HG02678 (cell line): ENCODE measurements at regions not wholly inside any gene's neighbourhood (a gene's known extent, or its start where the extent isn't known, plus 50 kb on each side); places are given as distances from the start of the nearest gene placed in this dataset.

Experiments used
- ATAC-seq: cut with Tn5 transposase; IDR thresholded peaks from one replicate; pipeline ENCODE4 v1.9.1; 2021; ENCODE audit warnings: mild to moderate bottlenecking, moderate library complexity; ENCODE audit not compliant: unreplicated experiment

DNA sequence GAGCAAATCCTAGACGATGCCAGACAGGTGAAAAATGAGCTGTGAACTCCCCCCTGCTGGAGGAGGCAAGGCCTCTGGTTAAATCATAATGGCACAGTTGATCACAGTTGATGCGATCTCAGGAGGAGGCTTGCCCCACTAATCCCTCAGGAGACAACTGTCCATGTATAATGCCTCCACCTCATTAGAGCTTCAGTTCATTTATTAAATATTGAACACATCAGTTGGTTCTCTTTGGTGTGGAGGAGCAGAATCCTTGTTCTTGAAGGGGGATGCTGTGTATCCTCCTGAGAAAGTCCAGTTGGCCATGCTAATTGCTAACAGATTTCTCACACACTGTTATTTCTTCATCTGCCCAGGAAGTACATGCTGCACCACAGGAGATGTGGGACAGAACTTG is 290.5 kb downstream of the IGSF11 start:
- no peak for ATAC-seq

- no peak for ATAC-seq
Measured at GRCh38 chr3:118754406-118755252, 280.0 kb downstream of the IGSF11 start.

GRCh38 chr3:118755253-118755801 is 279.3 kb downstream of the IGSF11 start:
- no peak for ATAC-seq

DNA sequence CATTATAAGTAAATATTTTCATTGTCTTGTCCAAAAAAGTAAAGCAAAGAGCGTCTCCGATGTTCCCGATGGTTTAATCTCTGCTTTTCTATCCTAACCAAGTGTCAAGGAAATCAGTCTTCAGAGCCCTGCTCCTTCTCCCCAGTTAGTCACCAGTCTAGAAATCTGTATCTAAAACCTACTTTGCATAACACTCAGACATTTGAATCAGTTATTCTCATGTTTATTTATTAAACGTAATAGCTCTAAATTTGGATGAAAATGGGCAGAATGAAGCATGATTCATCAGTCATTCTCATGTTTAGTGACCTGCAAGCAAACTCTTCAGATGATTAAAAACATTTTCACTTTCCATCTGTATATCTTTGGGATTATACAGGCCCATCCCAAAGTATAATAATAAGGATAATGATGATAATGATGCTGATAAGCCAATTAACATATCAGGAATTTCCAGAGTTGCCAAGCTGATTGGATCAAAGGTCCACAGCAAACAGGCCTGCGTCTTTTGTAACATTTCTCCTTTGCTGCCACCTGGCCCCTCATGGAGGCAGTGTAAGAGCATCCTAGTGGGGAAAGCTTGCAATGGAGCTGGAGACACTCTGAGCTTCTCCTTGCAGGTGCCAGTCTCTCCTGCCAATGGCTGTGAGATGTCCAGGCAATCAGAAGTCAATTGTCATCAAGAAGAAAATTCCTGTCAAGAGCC is 273.9 kb downstream of the IGSF11 start:
- no peak for ATAC-seq

DNA sequence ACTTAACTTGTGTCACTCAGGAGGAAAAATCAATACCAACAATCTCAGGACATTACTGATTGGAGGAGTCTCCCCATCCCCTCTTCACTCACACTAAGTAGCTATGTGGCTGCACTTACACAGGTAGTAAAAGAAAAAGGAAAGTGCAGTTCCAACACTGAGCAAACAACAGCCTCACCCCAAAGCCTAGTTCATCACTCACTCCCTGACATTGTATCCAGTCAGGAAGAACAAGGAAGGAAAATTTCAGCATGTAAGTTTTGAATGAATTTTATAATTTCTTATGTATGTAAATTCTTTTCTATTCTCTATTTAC is 273.4 kb downstream of the IGSF11 start:
- ATAC-seq: no peak

- ATAC-seq: no peak
Measured at GRCh38 chr3:118765636-118766305, 268.9 kb downstream of the IGSF11 start.

DNA sequence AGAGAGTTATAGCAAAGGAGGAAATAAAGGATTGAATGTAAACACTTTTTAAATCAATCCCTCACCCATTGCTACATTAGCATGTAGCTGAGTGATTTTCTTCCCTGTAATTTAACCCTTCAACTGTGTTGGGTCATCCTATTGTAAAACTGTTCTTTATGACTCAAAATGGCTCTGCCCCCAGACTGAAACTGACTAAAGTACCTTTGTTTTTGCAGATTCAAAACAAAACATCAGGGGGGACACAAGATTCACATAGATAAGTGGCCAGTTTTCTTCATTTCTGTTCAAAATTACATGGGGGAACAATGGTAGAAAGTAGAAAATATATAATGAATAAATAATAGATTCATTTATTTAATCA is 268.4 kb downstream of the IGSF11 start:
- ATAC-seq: no peak

DNA sequence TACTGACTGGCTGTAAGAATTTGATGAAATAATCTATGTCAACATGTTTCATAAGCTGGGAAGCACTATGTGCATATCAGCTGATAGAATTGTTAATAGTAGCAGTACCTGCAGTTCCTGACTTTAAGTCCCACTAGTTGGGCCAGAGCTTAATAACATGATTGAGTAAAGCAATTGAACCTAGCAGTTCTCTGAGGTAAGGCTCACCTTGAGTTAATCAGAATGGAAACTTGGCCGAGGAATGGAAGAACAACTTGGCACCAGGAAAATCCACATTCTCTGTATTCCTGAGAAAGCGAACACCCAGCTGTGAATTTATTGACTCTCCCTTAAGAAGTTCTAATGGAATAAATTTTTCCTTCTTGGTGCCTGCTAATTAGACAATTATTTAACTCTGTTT is 262.6 kb downstream of the IGSF11 start:
- ATAC-seq: no peak

DNA sequence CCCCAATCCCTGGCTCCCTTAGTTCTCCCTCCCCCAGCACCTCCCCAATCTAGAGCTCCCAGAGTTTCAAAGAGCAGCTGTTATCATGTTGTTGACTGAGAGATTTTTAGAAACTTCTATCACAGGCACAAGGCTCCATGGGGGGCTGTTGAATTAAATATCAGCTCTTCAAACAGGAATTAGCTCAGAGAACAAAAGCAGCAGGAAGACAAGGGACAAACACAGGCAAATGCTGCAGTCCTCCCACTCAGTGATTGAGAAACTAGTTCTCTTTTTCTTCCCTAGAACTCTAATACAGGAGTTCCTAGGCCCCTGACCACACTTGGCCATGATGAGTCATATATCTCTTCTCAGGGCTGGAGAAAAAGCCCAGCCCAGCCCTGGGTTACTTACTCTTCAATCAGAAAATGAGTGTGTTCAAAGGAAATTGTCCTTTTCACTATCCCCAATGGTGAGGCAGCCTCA is 262.1 kb downstream of the IGSF11 start:
- ATAC-seq: peak; percentile 96

- ATAC-seq: no peak
Measured at GRCh38 chr3:118775021-118775420, 259.6 kb downstream of the IGSF11 start.

DNA sequence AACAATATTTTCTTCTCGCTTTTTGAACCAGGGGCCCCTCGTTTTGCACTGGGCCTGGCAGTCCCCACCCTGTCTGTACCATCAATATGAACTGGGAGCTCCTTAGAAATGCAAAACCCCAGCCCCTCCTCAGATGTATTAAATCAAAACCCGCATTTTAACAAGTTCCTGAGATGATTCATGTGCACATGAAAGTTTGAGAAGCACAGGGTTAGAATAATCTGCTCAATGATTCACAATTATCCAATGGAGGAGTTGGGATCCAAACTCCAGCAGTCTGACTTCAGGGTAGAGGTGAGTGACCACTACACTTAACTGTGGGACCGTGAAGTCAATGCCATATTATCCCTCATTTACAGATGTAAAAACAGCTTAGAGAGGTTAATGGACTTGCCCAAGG is 256.4 kb downstream of the IGSF11 start:
- ATAC-seq: no peak

DNA sequence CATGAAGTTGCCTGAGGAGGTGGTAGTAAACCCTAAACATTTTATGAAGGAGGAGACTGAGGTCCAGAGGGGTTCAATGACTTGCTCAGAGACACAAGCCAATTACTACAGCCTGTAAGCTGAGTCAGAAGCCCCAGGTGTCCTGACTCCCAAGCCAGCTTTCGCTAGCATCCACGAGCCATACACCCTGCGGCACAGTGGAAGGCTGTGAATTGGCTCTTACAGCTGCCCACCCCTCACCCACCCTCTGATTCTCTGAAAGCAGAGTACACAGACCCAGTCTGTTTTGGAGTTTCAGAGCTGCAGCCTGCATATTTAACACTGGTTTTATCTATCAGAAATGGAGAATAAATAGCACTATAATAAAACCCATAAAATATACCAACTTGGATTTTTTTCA is 253.4 kb downstream of the IGSF11 start:
- ATAC-seq: no peak

- no peak for ATAC-seq
Measured at GRCh38 chr3:118781839-118782238, 252.8 kb downstream of the IGSF11 start.

GRCh38 chr3:118782755-118783202 is 251.9 kb downstream of the IGSF11 start:
- ATAC-seq: peak; percentile 92

DNA sequence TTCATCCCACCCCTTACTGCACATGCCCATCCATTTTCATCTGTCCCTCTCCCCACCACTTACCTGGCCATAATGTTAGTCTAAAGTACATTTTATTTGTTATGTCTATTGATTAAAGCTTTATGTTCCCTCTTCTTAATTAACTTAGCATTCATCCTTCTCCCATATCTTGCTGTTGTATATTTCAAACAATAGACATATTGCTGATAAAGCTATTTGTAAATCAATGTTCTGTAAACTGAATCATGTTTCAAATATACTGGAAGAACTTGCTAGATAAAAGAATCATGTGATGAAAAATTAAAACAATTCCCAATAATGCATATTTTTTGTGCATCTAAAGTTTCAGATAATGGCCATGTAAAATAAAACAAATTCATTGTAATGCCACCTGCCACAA is 249.2 kb downstream of the IGSF11 start:
- no peak for ATAC-seq

DNA sequence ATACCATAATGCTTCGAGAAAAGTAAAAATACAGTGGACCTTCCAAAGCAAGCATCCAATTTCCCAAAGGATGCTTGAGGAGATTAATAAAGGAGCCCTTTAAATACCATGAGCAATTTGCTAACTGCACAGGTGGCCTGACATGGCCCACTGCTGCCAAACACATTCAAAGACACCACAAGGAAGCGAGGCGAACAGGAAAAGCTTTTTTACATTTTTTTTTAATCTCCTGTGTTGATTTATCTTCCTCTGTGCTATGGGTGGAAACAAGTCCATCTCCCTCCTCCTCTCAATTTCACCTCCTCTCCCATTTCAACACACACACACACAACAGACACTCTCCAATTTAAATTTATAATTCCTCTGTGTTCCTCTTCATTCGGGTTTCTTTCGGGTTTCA is 243.4 kb downstream of the IGSF11 start:
- no peak for ATAC-seq

- no peak for ATAC-seq
Measured at GRCh38 chr3:118792191-118792590, 242.5 kb downstream of the IGSF11 start.

- no peak for ATAC-seq
Measured at GRCh38 chr3:118793176-118793575, 241.5 kb downstream of the IGSF11 start.

- ATAC-seq: no peak
Measured at GRCh38 chr3:118799303-118799702, 235.3 kb downstream of the IGSF11 start.

GRCh38 chr3:118801899-118802298 is 232.7 kb downstream of the IGSF11 start:
- no peak for ATAC-seq

GRCh38 chr3:118802325-118803095 is 232.1 kb downstream of the IGSF11 start:
- ATAC-seq: no peak
